ENCODE measurements at regions not wholly inside any gene's neighbourhood (a gene's known extent, or its start where the extent isn't known, plus 50 kb on each side); places are given as distances from the start of the nearest gene placed in this dataset.
"Not testable (repeated sequence)": the region's sequence is repeated elsewhere in the genome, so short reads cannot be mapped to it uniquely, and the experiment has no call there.

DNA sequence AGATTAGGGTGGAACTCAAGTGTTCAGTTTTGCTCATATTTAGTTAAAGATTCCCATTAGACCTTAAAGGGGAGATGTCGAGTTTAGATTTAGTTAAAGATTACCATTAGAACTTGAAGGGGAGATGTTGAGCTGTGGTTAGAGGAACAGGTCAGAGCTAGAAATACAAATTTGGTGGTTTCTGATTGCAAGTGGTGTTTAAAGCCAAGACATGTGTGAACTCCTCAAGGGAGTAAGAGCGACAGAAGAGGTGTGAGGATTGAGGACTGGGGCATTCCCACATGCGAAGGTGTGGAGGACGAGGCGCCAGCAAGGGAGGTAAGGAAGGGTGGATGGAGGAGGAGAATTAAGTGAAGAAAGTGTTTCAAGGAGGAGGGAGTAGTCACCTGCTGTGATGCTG, 168.6 kb downstream of the IER5 start:
- no peak for DNase-seq (ENCODE audit: low read depth)

DNA sequence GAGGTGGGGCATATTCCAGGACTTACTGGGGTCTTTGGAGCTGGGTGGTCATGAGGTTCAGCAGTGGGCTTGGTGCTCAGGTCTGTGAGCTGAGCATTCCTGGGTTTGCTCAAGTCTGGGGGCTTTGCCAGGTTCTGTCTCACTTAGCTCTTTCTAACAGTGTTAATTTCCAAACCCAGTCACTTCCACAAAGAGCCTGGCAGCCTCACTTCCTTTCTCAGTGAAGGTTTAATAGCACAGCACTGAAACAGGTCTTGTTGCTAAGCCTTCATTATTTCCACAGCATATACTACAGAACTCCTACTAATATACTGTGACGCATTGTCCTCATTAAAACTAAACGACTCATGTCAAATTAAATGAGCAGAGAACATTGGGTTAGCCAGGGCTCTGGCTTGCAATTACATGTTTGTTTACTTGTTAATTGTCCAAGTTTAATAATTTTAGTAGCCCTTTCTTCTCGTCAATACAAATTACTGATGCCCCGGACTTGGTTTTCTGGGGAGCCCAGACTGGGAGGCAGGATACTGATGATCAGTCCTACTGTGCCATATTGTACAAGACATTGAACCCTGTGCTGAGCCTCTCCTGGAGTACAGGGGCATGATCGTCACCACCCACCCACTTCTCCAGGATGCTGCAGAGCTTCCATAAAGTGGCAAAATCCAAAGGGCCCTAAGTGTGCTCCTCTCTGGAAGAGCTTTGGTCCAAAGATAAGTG, 170.7 kb downstream of the IER5 start:
- DNase-seq (ENCODE audit: low read depth) = no peak

GRCh38 chr1:181260271-181260670, 171.8 kb downstream of the IER5 start:
- DNase-seq (ENCODE audit: low read depth) = no peak

DNA sequence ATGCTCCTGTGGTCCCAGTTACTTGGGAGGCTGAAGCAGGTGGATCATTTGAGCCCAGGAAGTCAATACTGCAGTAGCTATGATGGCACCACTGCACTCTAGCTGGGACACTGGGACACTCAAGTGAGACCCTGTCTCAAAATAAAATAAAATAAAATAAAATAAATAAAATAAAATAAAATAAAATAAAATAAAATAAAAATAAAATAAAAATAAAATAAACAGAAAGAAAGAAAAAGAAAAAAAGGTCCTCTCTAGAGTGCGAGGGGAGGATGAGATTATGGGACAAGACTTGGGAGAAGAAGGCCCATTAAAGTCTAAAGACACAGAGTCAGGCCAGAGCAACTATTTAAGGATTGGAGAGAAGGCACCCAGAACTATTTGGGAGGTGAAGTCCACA, 172.5 kb downstream of the IER5 start:
- no peak for DNase-seq (ENCODE audit: low read depth)

DNA sequence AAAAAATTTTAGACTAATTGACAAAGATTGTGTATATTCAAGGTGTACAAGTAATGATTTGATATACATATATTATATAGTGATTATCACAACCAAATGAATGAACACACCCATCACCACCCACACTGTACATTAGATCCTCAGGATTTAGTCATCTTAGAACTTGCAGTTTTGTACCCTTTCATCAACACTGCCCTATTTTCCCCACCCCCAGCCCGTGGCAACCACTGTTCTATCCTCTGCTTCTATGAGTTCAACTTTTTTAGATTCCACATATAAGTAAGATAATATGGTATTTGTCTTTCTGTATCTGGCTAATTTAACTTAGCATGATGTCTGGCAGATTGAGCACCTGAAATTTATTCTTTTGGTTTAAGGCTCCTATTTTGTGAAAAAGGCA, 173.6 kb downstream of the IER5 start:
- DNase-seq (ENCODE audit: low read depth) = no peak

GRCh38 chr1:181263444-181263843, 174.9 kb downstream of the IER5 start:
- no peak for DNase-seq (ENCODE audit: low read depth)

DNA sequence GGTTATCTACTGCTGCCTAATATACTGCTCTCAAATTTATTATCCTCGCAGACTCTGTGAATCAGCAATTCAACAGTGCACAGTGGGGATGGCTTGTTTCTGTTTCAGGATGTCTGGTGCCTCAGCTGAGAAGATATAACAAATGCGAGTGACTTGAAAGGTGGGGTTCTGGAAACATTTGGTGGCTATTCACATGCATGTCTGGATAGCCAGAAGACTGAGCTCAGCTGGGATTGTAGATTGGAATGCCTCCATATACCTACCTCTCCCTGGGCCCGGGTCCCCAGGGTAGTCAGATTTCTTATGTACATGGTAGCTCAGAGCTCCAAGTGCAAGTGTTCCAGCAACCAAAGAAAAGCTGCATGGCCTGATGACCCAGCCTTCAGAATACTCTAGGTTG, 176.3 kb downstream of the IER5 start:
- no peak for DNase-seq (ENCODE audit: low read depth)

DNA sequence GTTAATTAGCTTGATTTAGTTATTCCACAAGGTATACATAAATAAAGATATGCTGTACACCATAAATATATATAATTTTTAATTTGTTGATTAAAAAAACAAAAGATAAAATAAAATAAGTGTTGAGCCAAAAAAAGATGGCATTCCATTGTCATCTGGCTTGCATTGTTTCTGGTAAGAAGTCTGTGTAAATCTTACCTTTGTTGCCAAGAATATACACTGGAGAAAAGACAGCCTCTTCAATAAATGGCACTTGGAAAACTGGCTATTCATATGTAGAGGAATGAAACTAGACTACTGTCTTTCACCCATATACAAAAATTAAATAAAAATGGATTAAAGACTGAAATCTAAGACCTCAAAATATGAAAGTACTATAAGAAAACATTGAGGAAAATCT, 196.5 kb downstream of the IER5 start:
- no peak for DNase-seq (ENCODE audit: low read depth)

DNA sequence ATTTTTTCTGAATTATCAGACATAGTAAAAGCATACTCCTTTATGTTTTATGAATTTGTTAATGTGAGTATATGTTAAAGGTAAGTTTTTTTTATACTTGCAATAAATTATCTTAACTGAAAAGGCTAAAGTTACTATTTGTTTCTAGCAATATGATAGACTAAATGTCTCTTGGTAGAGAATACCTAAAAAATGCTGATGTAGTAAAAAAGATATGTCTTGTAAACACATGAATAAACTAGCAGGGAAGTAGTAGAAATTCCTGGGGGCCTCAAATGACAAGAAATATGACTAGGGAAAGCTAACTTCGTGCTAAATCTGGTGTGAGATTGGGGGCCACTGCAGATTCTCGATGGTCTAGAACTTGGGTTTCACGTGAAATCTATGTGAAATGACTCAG, 188.1 kb upstream of the CACNA1E start:
- no peak for DNase-seq (ENCODE audit: low read depth)

DNA sequence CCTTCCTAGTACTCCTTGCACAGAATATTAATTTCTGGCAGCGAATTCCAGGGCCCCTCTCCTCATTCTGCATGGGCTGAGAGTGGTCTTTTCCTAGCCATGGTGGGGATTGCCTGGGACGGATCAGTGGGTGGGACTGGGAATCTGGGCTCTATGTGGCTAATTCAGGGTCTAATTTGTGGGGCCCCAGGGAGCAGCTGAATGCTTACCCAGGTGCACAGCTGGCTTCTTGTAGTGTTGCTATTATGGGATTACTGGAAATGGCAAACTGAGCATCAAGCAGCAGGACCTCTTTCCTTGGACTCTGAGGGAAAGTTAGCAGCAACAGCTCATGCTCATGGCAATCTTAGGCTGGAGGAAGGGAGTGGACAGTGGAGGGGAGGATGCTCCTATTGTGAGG, 187.1 kb upstream of the CACNA1E start:
- DNase-seq (ENCODE audit: low read depth) = no peak

DNA sequence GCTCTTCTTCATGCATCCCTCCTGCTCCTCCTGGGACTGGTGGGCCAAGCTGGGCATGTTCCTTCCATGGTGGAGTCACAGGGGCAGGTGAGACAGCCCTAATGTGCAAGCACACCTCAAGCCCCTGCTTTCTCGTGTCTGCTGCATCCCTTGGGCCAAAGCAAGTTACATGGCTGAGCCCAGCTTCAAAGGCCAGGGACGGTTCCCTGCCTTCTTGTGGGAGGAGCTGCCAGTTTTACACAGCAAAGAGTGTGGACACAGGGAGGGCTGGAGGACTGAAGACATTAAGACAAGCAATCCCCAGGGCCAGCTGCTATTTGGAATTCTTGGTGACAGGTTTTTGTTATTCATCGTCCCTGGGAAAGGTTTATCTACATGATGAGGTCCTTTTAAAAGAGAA, 175.2 kb upstream of the CACNA1E start:
- no peak for DNase-seq (ENCODE audit: low read depth)

GRCh38 chr1:181310560-181310959, 172.8 kb upstream of the CACNA1E start:
- DNase-seq (ENCODE audit: low read depth) = no peak

GRCh38 chr1:181312946-181313345, 170.4 kb upstream of the CACNA1E start:
- DNase-seq (ENCODE audit: low read depth) = no peak

DNA sequence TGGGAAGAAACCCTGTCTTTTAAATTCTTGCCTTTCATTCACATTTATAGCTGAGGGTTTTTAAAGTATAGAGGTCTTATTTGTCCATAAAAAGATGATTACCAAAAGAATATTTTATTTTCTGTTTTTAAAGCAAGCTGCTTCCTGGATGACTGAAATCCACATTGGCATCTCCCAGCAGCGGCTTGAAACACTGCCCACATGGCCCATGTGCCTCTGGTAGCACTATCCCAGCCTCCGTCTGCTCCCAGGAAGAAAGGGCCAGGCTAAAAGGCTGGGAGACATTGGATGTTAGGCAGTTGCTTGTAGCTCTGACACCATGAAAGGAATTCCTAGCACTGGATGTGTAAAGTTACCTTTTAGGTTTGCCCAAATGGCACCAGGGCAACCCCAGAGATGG, 169.9 kb upstream of the CACNA1E start:
- DNase-seq (ENCODE audit: low read depth) = no peak

DNA sequence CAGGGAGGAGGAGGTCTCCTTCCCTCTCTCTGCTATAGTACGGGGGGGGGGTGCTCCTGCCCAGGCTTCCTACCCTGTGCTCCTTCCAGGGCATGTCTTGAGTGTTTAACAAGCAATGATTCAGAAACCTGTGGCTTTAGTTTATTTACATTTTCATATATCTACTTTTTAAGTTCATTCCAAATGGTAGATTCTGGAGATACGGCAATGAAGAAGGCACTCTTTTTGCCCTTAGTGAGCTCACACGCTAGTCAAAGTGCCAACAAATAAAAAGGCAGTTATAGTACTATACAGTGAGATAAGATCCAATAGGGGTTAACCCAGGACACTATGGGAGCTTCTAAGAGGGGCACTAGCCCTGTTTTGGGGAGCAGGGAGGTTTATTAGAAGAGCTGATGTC, 169.3 kb upstream of the CACNA1E start:
- no peak for DNase-seq (ENCODE audit: low read depth)

GRCh38 chr1:181314959-181315358, 168.4 kb upstream of the CACNA1E start:
- DNase-seq (ENCODE audit: low read depth) = no peak

DNA sequence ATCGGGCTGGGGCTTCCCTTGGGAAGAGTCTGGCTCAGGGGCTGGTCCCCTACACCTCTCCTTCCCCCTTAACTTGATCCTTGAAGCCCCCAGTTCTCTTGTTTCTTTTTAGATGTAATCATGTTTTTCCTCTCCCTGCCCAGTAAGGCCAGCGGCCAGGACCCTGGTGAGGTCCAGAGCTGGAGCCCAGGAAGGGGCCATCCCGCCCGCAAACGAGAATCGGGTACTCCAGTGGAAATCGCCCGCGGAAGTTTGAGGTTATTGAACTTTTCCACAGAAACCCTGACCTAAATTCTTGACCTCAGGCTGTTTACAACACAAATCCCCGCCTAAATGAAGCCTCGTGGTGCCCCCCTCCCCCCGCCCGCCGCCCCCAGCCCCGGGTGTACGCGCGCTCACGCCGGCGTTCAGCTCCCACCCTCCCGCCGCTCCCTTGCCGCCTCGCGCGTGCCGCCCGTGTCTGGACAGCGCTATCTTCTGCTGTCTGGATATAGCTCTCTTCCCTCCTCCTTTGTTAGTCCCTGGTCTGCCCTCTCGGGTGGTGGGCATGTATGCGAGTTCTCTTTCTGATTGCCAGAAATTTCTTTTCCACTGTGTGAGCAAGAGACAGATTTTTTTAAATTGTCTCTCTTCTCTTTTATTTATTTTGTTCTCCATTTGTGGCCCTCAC, 165.9 kb upstream of the CACNA1E start:
- DNase-seq (ENCODE audit: low read depth) = no peak

DNA sequence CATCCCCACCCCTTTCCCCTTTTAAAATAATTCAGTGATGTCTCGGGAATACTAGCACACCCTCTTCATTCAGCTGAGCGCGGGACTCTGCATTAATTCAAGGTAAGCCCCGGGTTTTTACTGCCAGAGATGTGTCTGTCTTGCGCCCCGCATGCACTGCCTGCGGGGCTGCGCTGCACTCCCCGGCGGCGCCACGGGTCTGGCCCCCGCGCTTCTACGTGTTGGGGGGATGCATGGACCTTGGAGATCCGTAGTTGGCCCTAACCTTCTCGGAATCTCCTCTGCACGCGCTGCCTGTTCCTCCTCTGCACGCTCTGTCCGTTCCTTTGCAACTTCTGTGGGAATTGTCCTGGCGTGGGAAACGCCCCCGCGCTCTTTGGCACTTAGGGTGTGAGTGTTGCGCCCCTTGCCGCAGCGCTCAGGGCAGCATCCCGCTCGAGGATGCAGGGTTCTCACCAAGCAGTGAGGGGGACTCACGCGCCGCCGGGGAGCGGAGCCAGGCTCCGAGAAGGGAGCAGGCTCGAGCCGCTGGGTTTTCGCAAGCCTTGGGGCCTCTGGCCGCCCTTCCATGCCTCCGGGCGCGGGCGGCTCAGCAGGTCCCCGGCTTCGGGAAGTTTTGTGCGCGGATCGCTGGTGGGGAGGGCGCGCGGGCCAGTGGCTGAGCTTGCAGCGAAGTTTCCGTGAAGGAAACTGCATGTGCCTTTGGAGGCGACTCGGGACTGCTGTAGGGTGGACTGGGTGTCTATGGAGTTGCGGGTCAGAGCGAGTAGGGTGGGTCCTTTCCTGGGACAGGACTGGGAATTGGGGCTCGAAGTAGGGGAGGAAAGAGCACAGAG, 165.1 kb upstream of the CACNA1E start:
- DNase-seq (ENCODE audit: low read depth) = no peak

DNA sequence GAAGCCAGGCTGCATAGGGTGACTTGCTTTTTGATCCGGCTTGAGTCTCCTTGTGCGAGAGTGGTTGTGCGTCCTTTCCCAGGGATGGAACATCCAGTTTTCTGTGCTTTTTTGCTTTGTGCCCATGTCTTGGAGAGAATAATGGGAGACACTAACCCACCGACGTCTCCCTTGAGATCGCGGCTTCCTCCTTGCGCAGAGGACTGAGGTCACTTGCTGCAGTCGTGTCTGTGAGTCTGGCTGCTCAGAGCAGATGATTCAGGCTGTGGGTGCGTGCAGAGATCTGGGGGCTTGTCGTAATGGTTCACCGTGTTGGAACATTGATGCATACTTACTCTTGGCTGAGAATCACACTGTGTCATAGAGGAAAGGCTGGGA, 164.5 kb upstream of the CACNA1E start:
- no peak for DNase-seq (ENCODE audit: low read depth)

GRCh38 chr1:181319907-181320306, 163.4 kb upstream of the CACNA1E start:
- DNase-seq (ENCODE audit: low read depth) = no peak

GRCh38 chr1:181324797-181325616, 158.3 kb upstream of the CACNA1E start:
- DNase-seq (ENCODE audit: low read depth) = no peak

DNA sequence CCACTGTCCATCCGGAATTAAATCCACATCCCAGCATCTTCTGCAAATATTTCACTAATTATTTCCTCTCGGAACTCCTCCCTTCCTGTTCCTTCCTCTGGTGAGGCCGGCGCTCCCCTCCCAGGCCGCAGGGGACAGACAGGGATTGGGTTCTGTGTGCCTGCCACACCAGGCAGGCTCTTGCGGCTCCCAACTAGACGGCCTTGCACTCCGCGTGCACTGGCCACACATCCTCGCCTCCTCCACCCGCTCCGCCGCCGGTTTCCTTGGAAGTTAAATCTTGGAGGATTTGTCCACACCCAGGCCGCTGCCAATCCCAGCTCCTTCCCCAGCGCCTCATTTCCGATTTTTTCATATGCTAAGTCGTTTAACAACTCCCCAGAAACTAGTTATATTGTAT, 157.6 kb upstream of the CACNA1E start:
- not testable (repeated sequence) for DNase-seq (ENCODE audit: low read depth)
